IMR-90 (cell line): ENCODE measurements at regions not wholly inside any gene's neighbourhood (a gene's known extent, or its start where the extent isn't known, plus 50 kb on each side); places are given as distances from the start of the nearest gene placed in this dataset.

Experiments
- ATAC-seq: fragments of 200-7000 bp; cut with Tn5 transposase; 2 replicates; pipeline ENCODE4 v1.9.1; 2020; ENCODE audit warnings: low read depth, mild to moderate bottlenecking, moderate library complexity
- BruUV-seq: library from RNA; stranded (reverse); fragments of 400-500 nt; replicated peaks from 2 replicates; lab custom pipeline; 2021; lab: Mats Ljungman, UMichigan
- CTCF ChIA-PET: fragments of 300-600 bp; formaldehyde crosslinking; extraction: SDS; loops from one replicate; lab custom pipeline; 2021; ENCODE audit warnings: antibody characterized with exemption; lab: Yijun Ruan, JAX
- POLR2A ChIA-PET: fragments of 300-600 bp; sonication (Branson Sonifier 250); formaldehyde crosslinking; loops from one replicate; lab custom pipeline; 2022; ENCODE audit warnings: antibody characterized with exemption; ENCODE audit not compliant: unreplicated experiment; lab: Charles Lee
- DNase-seq: peaks from one replicate; pipeline ENCODE4 v3.0.0; 2013
- H2AFZ ChIP-seq: replicated peaks from 2 replicates; pipeline ENCODE3; 2013; ENCODE audit warnings: low read length, mild to moderate bottlenecking; ENCODE audit not compliant: poor library complexity
- H2AK5ac ChIP-seq: 2 replicates; pipeline ENCODE4 v1.6.1; 2013; ENCODE audit warnings: low read depth, low read length, inconsistent platforms
- H2AK9ac ChIP-seq: replicated peaks from 2 replicates; pipeline ENCODE3; 2013; ENCODE audit warnings: mild to moderate bottlenecking, low read depth, low read length, moderate library complexity; ENCODE audit not compliant: poor library complexity
- H2BK120ac ChIP-seq: 2 replicates; pipeline ENCODE4 v1.6.1; 2013; ENCODE audit warnings: low read depth, low read length, inconsistent platforms
- H2BK15ac ChIP-seq: 3 replicates; pipeline ENCODE4 v1.6.1; 2013; ENCODE audit warnings: low read depth, low read length, inconsistent platforms
- H2BK20ac ChIP-seq: 2 replicates; pipeline ENCODE4 v1.6.1; 2013; ENCODE audit warnings: low read depth, mild to moderate bottlenecking, inconsistent platforms, low read length, moderate library complexity
- H2BK5ac ChIP-seq: 2 replicates; pipeline ENCODE4 v1.6.1; 2013; ENCODE audit warnings: mild to moderate bottlenecking, low read depth, low read length, inconsistent platforms; ENCODE audit not compliant: poor library complexity, severe bottlenecking
- H3K14ac ChIP-seq: replicated peaks from 2 replicates; pipeline ENCODE4 v1.6.1; 2013; ENCODE audit warnings: low read depth, low read length, inconsistent platforms
- H3K18ac ChIP-seq: 2 replicates; pipeline ENCODE4 v1.6.1; 2013; ENCODE audit warnings: low read depth, low read length, control low read depth
- H3K23ac ChIP-seq: 2 replicates; pipeline ENCODE4 v1.6.1; 2013; ENCODE audit warnings: low read depth, low read length, inconsistent platforms
- H3K27ac ChIP-seq: 2 replicates; pipeline ENCODE4 v1.5.1; 2013; ENCODE audit warnings: mild to moderate bottlenecking, control low read depth, low read length; ENCODE audit not compliant: insufficient read depth
- H3K27me3 ChIP-seq: 2 replicates; pipeline ENCODE4 v1.6.1; 2013; ENCODE audit warnings: low read length; ENCODE audit not compliant: control insufficient read depth, insufficient read depth
- H3K36me3 ChIP-seq: 2 replicates; pipeline ENCODE4 v1.6.1; 2013; ENCODE audit warnings: low read length, mixed read lengths; ENCODE audit not compliant: control insufficient read depth, insufficient read depth
- H3K4ac ChIP-seq: 2 replicates; pipeline ENCODE4 v1.6.1; 2013; ENCODE audit warnings: low read depth, low read length, inconsistent platforms
- H3K4me1 ChIP-seq: 2 replicates; pipeline ENCODE4 v1.6.1; 2013; ENCODE audit warnings: low read length, mixed read lengths; ENCODE audit not compliant: control insufficient read depth, insufficient read depth
- H3K4me2 ChIP-seq: 2 replicates; pipeline ENCODE4 v1.6.1; 2013; ENCODE audit warnings: low read depth, mild to moderate bottlenecking, control low read depth, low read length, moderate library complexity
- H3K4me3 ChIP-seq: 2 replicates; pipeline ENCODE4 v1.5.1; 2013; ENCODE audit warnings: low read depth, mild to moderate bottlenecking, control low read depth, low read length, moderate library complexity; ENCODE audit not compliant: insufficient read depth
- H3K56ac ChIP-seq: 2 replicates; pipeline ENCODE4 v1.6.1; 2013; ENCODE audit warnings: low read length, inconsistent platforms; ENCODE audit not compliant: insufficient read depth; ENCODE audit errors: extremely low read depth
- H3K79me1 ChIP-seq, 2 experiments: 2 replicates each; pipeline ENCODE4 v1.6.1; 2013; ENCODE audit warnings: low read length in 2 of 2, inconsistent platforms in 1 of 2, low read depth in 1 of 2
- H3K9ac ChIP-seq: 2 replicates; pipeline ENCODE4 v1.6.1; 2013; ENCODE audit warnings: low read depth, low read length, control low read depth
- H3K9me1 ChIP-seq: 2 replicates; pipeline ENCODE4 v1.6.1; 2013; ENCODE audit warnings: low read length, inconsistent platforms; ENCODE audit not compliant: insufficient read depth
- H3K9me3 ChIP-seq: 2 replicates; pipeline ENCODE4 v1.6.1; 2013; ENCODE audit warnings: low read length; ENCODE audit not compliant: control insufficient read depth, insufficient read depth
- H4K20me1 ChIP-seq: 2 replicates; pipeline ENCODE4 v1.6.1; 2013; ENCODE audit warnings: low read length, inconsistent platforms; ENCODE audit not compliant: insufficient read depth
- H4K5ac ChIP-seq: 2 replicates; pipeline ENCODE4 v1.6.1; 2013; ENCODE audit warnings: mild to moderate bottlenecking, low read depth, low read length, control low read depth
- H4K8ac ChIP-seq, 2 experiments: 2 replicates each; pipeline ENCODE4 v1.6.1; 2013; ENCODE audit warnings: low read depth in 2 of 2, low read length in 2 of 2, control low read depth in 1 of 2, inconsistent platforms in 1 of 2
- H4K91ac ChIP-seq: 2 replicates; pipeline ENCODE4 v1.6.1; 2013; ENCODE audit warnings: low read depth, low read length, inconsistent platforms; ENCODE audit not compliant: insufficient read depth
- BHLHE40 ChIP-seq: fragments of 150-350 bp; IDR thresholded peaks from 2 replicates; pipeline ENCODE4 v1.6.1; 2016; ENCODE audit warnings: mild to moderate bottlenecking, low read depth, low read length
- CEBPB ChIP-seq: IDR thresholded peaks from 2 replicates; pipeline ENCODE4 v1.6.1; 2012; ENCODE audit warnings: low read depth, low read length, improper control_type of control experiment
- CHD1 ChIP-seq: IDR thresholded peaks from 2 replicates; pipeline ENCODE4 v1.6.1; 2012; ENCODE audit warnings: low read depth, low read length, improper control_type of control experiment
- FOS ChIP-seq: fragments of 150-350 bp; IDR thresholded peaks from 2 replicates; pipeline ENCODE4 v1.6.1; 2016; ENCODE audit warnings: low read depth, low read length
- MAFK ChIP-seq: IDR thresholded peaks from 2 replicates; pipeline ENCODE4 v1.6.1; 2012; ENCODE audit warnings: low read depth, low read length, improper control_type of control experiment
- MAZ ChIP-seq: IDR thresholded peaks from 2 replicates; pipeline ENCODE4 v1.6.1; 2012; ENCODE audit warnings: low read depth, mild to moderate bottlenecking, low read length, improper control_type of control experiment, moderate library complexity, borderline replicate concordance
- NFE2L2 ChIP-seq: fragments of 150-350 bp; IDR thresholded peaks from 2 replicates; pipeline ENCODE4 v1.6.1; 2016; ENCODE audit warnings: low read depth, mild to moderate bottlenecking, low read length
- POLR2A ChIP-seq: IDR thresholded peaks from 2 replicates; pipeline ENCODE4 v1.6.1; 2012; ENCODE audit warnings: mild to moderate bottlenecking, low read depth, low read length
- RAD21 ChIP-seq: IDR thresholded peaks from 2 replicates; pipeline ENCODE4 v1.6.1; 2012; ENCODE audit warnings: low read length, improper control_type of control experiment
- RCOR1 ChIP-seq: IDR thresholded peaks from 2 replicates; pipeline ENCODE4 v1.6.1; 2012; ENCODE audit warnings: mild to moderate bottlenecking, low read length, improper control_type of control experiment; ENCODE audit not compliant: insufficient replicate concordance
- RFX5 ChIP-seq: IDR thresholded peaks from 2 replicates; pipeline ENCODE4 v1.8.0; 2012; ENCODE audit warnings: low read depth, mild to moderate bottlenecking, low read length, moderate library complexity
- SMC3 ChIP-seq: fragments of 150-350 bp; IDR thresholded peaks from 2 replicates; pipeline ENCODE4 v1.6.1; 2016; ENCODE audit warnings: low read depth, mild to moderate bottlenecking, antibody characterized with exemption, low read length, moderate library complexity
- WGBS, 2 experiments: methylation state at CpG; one replicate each; pipeline versions ENCODE4 v1.1.5 to v1.1.7; 2013; ENCODE audit warnings: missing lambda C conversion rate in 2 of 2; ENCODE audit not compliant: insufficient read length in 1 of 2; ENCODE audit errors: extremely low coverage in 2 of 2; 5-methylcytosine and 5-hydroxymethylcytosine counted together
- dilution Hi-C: fragments of 300-500 bp; cut with HindIII; formaldehyde crosslinking; loops from one replicate; pipeline ENCODE4 v1.14.3; 2018; ENCODE audit warnings: low sequenced_read_pairs; ENCODE audit not compliant: unreplicated experiment
- in situ Hi-C: fragments of 300-500 bp; cut with MboI; formaldehyde crosslinking; loops from 3 replicates; pipeline ENCODE4 v1.14.3; 2019; ENCODE audit warnings: low sequenced_read_pairs, inconsistent platforms, mixed read lengths
- intact Hi-C: fragments of 100-400 bp; cut with micrococcal nuclease; formaldehyde crosslinking; loops from 2 replicates; pipeline ENCODE4 v1.10.0; 2022
- TF ChIP-seq, protein P1 (sequence below): fragments of 150-350 bp; IDR thresholded peaks from 2 replicates; pipeline ENCODE4 v1.6.1; 2017; ENCODE audit warnings: mild to moderate bottlenecking, antibody characterized with exemption, low read length, low read depth
- TF ChIP-seq, protein P2 (sequence below): conservative IDR thresholded peaks from 2 replicates; pipeline ENCODE4 v1.5.1; 2012; ENCODE audit warnings: mild to moderate bottlenecking, low read depth, low read length, improper control_type of control experiment

DNA sequence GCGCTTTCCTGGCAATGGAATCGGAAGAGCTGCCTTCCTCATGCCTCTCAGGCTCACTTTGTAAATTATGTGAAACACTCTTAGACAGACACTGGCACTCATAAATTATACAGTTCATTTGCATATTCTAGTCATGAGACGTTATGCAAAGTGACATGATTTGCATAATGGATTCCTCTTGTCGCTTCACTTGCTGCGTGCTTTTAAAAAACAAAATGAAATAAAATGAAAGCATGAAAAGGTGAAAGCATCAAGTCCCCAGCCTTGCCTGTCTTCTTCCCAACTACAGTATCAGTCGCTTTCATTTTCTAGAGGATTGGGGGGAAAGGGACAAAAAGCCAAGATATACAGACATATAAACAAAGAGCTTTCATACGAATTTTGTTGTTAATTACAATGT lies 252.8 kb upstream of the PMFBP1 start:
- no CpG with 5 or more reads among the region's 7 CpGs for WGBS, 2 experiments
- Histone ChIP-seq H3K9ac (no peak overlapping the region), H2AFZ (no peak overlapping the region), H4K20me1 (no peaks in the 10 kb centered on the region), H3K56ac (no peak overlapping the region), H4K5ac (no peak overlapping the region), H4K8ac (no peak overlapping the region), H3K79me1 (no peaks in the 10 kb centered on the region), H4K91ac (no peak overlapping the region), H3K23ac (no peak overlapping the region), H2AK9ac (no peak overlapping the region), H3K14ac (no peak overlapping the region), H3K9me3 (no peaks in the 10 kb centered on the region), H3K9me1 (no peaks in the 10 kb centered on the region), H2BK20ac (no peak overlapping the region), H2AK5ac (no peak overlapping the region), H3K4ac (no peak overlapping the region), H3K18ac (no peak overlapping the region), H3K4me2 (no peak overlapping the region), H3K4me3 (no peak overlapping the region), H3K27ac (no peak overlapping the region), H2BK5ac (no peak overlapping the region), H3K27me3 (no peaks in the 10 kb centered on the region), H2BK15ac (no peak overlapping the region), H2BK120ac (no peak overlapping the region), H3K36me3 (no peaks in the 10 kb centered on the region), H3K4me1 (no peaks in the 10 kb centered on the region)
- no peak for TF ChIP-seq RCOR1
- TF ChIP-seq SMC3: no peak
- TF ChIP-seq, protein P1, sequence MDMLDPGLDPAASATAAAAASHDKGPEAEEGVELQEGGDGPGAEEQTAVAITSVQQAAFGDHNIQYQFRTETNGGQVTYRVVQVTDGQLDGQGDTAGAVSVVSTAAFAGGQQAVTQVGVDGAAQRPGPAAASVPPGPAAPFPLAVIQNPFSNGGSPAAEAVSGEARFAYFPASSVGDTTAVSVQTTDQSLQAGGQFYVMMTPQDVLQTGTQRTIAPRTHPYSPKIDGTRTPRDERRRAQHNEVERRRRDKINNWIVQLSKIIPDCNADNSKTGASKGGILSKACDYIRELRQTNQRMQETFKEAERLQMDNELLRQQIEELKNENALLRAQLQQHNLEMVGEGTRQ: no peak
- TF ChIP-seq CEBPB: no peak
- TF ChIP-seq CHD1: no peak
- no peak for TF ChIP-seq POLR2A
- TF ChIP-seq NFE2L2: no peak
- TF ChIP-seq RFX5: no peak
- TF ChIP-seq, protein P2, sequence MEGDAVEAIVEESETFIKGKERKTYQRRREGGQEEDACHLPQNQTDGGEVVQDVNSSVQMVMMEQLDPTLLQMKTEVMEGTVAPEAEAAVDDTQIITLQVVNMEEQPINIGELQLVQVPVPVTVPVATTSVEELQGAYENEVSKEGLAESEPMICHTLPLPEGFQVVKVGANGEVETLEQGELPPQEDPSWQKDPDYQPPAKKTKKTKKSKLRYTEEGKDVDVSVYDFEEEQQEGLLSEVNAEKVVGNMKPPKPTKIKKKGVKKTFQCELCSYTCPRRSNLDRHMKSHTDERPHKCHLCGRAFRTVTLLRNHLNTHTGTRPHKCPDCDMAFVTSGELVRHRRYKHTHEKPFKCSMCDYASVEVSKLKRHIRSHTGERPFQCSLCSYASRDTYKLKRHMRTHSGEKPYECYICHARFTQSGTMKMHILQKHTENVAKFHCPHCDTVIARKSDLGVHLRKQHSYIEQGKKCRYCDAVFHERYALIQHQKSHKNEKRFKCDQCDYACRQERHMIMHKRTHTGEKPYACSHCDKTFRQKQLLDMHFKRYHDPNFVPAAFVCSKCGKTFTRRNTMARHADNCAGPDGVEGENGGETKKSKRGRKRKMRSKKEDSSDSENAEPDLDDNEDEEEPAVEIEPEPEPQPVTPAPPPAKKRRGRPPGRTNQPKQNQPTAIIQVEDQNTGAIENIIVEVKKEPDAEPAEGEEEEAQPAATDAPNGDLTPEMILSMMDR: no peak
- no peak for TF ChIP-seq FOS
- no peak for TF ChIP-seq BHLHE40
- TF ChIP-seq RAD21: no peak
- TF ChIP-seq MAFK: no peak
- no peak for TF ChIP-seq MAZ
- no TSS peak for BruUV-seq
- dilution Hi-C loops: no loop called here
- DNase-seq (no peak), ATAC-seq (no peak)
- intact Hi-C loops: no loop called here
- in situ Hi-C loops: no loop called here
- ChIA-PET POLR2A (no interaction called here), CTCF (interaction anchor here (1.0 kb wide), 1 partner anchor 41 kb away, joined by 4 read pairs; no protein-coding TSS in a partner anchor)
